ENCODE measurements at regions not wholly inside any gene's neighbourhood (a gene's known extent, or its start where the extent isn't known, plus 50 kb on each side); places are given as distances from the start of the nearest gene placed in this dataset.
"Not testable (repeated sequence)": the region's sequence is repeated elsewhere in the genome, so short reads cannot be mapped to it uniquely, and the experiment has no call there.

DNA sequence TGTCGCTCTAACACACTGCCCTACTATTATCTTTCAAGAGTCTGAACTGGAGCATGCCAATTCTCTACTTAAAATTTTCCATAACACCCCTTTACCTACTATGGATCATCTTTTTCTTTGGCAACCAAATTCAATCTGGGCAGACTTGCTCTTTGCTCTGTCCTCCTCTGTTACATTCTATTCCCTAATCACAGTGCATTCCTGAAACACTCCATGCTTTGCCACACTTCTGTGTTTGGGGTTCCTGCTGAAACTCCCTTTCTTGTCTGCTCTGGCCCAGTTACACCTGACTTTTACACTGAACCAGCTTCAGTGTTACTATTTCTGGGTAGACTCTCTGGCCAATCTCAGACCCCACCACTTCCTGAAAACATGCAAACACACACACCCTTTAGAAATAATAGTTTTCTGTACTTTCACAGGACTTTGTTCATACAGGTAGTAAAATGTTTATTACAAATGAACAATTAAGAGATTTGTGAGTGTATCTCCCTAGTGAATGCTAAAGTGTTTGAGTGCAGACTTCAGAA is 119.9 kb upstream of the DCC start:
- DNase-seq: no peak

- DNase-seq: no peak
Measured at GRCh38 chr18:52222211-52222610, 117.8 kb upstream of the DCC start.

GRCh38 chr18:52227536-52227935 is 112.5 kb upstream of the DCC start:
- DNase-seq: peak; percentile 66

DNA sequence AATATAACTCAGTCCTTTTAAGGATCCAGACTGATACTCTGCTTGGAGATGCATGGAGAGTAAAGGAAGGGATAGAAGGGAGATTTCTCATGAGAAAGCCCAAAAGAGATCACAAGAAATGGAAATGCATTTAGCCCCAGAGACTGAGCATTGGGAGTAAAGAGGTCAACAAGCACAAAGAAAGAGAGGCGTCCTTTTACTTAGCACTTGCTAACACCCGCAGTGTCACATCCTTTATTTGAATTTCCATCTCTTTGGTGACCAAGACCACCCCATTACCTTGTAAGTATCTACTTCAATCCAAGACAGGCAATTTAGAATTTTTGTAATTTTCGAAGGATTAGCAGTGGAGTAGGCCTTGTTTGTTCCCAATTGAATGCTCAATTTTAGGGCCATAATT is 111.8 kb upstream of the DCC start:
- DNase-seq: no peak

GRCh38 chr18:52236131-52236530 is 103.9 kb upstream of the DCC start:
- no peak for DNase-seq

DNA sequence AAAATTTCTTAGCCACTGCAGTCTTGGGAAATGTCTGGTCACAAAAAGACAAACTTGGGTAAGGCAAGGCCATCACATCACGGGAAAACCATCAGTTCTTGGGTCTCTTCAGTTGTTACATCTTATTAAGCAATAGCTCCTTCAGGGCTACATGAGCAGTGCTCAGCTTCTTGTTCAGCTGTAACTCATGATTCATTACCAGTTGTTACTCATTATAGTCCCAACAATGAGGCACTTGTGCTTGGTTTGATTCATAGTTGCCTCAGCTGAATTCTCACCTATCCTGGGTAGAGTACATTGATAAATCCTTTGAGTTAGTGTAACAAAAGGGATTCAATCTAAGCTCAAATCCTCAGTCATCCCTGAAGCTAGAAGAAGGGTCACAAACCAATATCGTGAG is 102.4 kb upstream of the DCC start:
- peak; percentile 22 for DNase-seq

DNA sequence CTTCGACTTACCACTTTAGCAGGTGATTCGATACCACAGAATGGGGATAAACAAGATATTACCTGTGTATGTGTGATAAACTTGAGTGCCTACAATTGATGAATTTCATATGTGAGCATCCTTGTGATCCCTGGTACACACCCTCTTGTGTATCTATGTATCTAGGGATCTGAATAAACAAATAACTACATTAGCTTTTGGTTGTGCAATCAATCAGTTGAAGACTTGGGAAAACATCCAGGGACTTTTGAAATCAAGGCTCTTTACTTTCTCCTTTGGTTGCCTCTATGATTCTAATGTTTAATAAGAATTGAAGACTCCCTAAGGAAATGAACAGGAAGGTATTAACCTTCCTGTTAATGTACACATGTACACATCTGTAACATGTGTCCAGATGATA is 97.3 kb upstream of the DCC start:
- peak; percentile 17 for DNase-seq

DNA sequence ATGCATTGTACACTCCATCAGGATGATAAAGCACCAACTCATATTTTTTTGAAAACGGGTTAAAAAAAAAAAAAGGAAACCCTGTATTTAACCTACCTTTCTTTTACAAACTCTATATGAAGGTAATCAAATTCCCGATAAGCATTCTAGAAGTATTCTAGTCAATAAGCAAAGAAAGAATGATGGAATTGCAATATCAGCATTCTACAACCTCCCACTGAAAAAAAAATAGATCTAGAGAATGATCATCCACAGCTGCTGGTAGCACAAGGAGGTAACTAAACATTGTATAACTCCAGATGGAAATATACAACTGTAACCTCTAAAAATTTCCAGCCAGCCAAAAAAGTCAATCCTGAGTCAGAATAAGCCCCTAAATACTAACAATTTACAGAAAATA is 95.3 kb upstream of the DCC start:
- DNase-seq: no peak

DNA sequence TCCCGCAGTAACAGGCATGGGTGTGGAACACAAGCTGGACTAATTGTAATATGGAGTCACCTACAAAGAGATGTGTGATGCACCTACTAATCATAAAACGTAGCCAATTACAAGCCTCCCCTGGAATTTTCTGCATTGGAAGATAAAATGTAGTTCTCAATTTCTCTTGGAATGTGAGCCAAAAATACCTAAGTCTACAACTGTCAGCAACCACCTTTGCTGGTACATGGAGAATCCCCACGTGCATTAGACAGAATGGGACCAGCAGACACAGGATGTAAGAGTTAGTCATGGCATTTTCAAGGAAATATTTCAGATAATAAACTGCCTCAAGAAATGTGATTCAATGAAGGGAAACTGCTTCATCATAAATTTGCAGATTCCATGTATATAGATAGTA is 85.6 kb upstream of the DCC start:
- DNase-seq: no peak

DNA sequence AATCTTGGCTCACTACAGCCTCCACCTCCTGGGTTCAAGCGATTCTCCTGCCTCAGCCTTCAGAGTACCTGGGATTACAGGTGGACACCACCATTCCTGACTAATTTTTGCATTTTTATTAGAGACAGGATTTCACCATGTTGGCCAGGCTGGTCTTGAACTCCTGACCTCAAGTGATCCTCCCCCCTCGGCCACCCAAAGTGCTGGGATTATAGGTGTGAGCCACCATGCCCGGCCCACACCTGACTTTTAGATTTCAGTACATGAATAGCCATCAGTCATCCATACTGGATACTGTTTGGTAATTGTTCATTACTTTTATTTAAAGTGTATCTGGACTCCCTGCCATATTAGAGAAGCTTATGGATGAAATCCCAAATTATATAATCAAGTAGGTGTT is 82.6 kb upstream of the DCC start:
- DNase-seq: not testable (repeated sequence)

- no peak for DNase-seq
Measured at GRCh38 chr18:52275817-52276216, 64.2 kb upstream of the DCC start.

GRCh38 chr18:52277785-52278184 is 62.2 kb upstream of the DCC start:
- peak; percentile 54 for DNase-seq

GRCh38 chr18:52278191-52278590 is 61.8 kb upstream of the DCC start:
- DNase-seq: peak; percentile 69

DNA sequence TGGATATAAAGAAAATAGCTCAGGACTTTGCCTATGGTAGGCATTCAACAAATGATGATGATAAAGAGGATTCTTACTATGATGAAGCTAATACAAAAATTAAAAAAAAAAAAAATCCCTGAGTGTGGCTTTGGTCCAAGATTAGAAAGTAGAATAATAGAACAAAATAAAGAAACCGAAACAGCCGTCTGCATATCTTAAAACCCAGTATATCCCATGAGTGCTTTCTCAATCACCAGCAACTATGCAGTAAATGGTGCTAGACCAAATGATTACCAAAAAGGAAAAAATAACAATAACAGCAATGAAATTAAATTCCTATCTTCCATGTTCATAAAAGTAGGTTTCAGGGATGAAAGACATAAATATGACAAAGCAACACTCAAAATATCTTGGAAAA is 59.3 kb upstream of the DCC start:
- no peak for DNase-seq

DNA sequence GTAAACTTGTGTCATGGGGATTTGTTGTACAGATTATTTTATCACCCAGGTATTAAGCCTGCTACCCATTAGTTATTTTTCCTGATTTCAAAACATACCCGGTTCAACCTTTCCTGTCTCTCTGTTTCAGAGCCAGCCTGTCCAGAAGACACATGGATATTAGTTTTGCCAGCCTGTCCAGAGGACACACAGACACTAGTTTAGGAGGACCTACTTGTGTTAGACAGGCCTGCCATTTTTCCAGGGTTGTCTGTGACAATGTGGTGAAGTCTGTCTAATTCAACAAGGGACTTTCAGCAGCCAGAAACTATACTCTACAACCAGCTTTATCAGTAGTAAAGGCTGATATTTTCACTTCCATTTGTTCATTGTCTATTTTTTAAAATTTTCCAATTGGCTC is 56.1 kb upstream of the DCC start:
- DNase-seq: no peak

DNA sequence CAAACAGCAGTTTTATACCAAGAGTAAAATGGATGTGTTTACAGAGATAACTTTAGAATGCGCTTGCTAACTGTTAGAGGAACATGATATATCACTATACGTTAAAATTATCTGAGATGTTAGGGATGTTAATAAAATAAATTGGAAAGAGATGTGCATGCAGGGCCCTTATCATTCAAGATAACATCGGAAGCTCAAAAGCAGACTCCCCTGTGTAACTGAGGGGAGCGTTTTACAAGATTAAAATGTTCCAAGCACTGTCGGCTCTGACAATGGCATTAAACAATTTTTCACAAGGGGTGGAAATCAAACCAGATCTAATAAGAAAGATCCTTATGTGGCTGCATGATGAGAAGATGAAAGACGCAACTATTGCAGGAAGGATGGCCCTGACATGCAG is 53.3 kb upstream of the DCC start:
- no peak for DNase-seq

DNA sequence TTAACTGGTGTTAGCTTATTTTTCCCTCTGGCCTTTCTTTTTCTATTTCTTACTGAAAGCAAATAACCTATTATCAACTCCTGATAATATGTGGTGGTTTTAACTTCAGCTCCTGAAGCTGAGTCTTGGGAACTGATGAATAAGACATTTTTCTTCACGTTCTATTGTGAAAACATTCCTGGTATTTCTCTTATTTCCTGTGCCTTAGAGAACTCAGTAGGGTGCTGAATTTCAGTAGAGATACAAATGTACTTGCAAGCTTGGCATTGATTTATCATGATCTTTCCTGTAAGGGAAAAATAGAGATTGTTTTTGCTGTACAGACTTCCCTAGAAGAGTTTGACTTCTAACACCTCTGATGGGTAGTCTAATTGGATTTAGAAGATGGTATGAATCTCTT is 52.8 kb upstream of the DCC start:
- DNase-seq: no peak

DNA sequence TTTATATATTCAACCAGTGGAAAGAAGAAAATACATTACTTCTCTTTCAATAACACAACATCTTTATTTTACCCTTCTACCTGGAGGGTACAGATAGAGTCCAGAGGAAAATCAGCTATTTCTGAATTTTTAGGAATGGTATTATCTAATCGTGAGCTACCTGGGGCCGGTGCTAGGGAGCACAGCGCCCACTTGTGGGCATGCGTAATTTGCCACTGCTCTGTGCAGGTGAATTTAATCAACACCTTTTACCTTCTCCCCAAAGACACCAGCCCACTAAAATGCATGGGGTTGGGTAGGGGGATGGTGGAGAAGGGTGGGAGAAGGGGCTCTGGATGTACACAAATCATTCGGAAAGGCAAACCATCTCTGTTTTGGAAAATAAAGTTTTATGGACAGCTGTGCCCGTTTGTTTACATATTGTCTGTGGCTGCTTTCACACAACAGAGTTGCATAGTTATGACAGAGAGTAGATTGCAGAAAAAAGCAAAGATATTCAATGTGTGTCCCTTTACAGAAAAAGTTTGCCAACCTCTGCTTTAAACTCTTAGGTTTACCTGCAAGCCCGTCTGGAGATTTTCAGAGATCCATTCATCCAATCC is 51.5 kb upstream of the DCC start:
- DNase-seq: peak; percentile 80

DNA sequence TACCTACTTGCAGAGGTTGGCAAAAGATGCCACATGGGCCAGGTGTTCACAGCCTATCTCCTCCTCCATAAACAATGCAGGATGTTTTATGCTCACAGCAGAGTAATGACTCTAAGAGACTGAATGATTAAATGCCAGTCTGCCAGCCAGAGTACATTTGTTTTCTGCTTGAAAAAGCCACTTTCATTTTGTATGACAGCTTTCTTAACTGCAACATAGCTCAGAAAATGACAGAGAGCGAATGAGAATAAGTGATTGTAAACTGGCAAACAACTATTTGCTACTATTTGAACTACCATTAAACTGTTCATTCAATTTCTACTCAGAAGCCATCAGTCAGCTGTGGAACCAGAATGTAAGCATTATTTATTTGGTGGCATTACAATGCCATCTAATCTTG is 50.6 kb upstream of the DCC start:
- DNase-seq: no peak
